ENCODE measurements at regions not wholly inside any gene's neighbourhood (a gene's known extent, or its start where the extent isn't known, plus 50 kb on each side); places are given as distances from the start of the nearest gene placed in this dataset.

GRCh38 chr9:20082406-20082805, 293.6 kb upstream of the SLC24A2 start:
- Histone ChIP-seq H3K9me1 (ENCODE audit: control insufficient read depth, insufficient read depth, low read length) (no peaks in the 10 kb centered on the region), H3K4me1 (replicated peaks in 1 of 2; ENCODE audit: control insufficient read depth in 2 of 2, insufficient read depth in 2 of 2, low read length in 2 of 2) (no peaks in the 10 kb centered on the region), H3K9ac (ENCODE audit: insufficient read depth in 1 of 2, low read depth in 2 of 2, low read length in 2 of 2) (no peak overlapping the region), H3K79me2 (ENCODE audit: control insufficient read depth, insufficient read depth, low read length) (no peaks in the 10 kb centered on the region), H3K4me3 (no peak overlapping the region), H3K9me3 (replicated peaks; ENCODE audit: control insufficient read depth, insufficient read depth, low read depth, low read length) (no peaks in the 10 kb centered on the region), H3K36me3 (ENCODE audit: control insufficient read depth, insufficient read depth, low read length) (no peaks in the 10 kb centered on the region), H2AFZ (ENCODE audit: low read depth, low read length) (no peak overlapping the region), H3K27ac (ENCODE audit: extremely low read depth, low read depth, low read length) (no peak overlapping the region), H3K4me2 (ENCODE audit: insufficient read depth, low read length) (no peak overlapping the region), H4K20me1 (replicated peaks; ENCODE audit: control insufficient read depth, insufficient read depth, low read length) (no peaks in the 10 kb centered on the region), H3K27me3 (ENCODE audit: control insufficient read depth in 2 of 2, insufficient read depth in 2 of 2, low read length in 2 of 2) (no peaks in the 10 kb centered on the region)
- DNase-seq (ENCODE audit: extremely low read depth in 1 of 4, low spot score in 3 of 4) (no peak), FAIRE-seq (no peak), ATAC-seq (no peak)
- in situ Hi-C loops (cut with MboI): no loop called here
- WGBS (ENCODE audit: insufficient coverage, low coverage, missing lambda C conversion rate): 0% methylated on average over 3 of the region's 3 CpGs
- intact Hi-C loops (cut with micrococcal nuclease): no loop called here
- TF ChIP-seq SRSF9 (IDR thresholded peaks at IDR 0.05; ENCODE audit: borderline replicate concordance, low read depth, low read length) (no peak), L3MBTL2 (IDR thresholded peaks at IDR 0.05) (no peak), EWSR1 (IDR thresholded peaks at IDR 0.05; ENCODE audit: borderline replicate concordance, low read depth, partially characterized antibody) (no peak), ETS2 (tag; IDR thresholded peaks at IDR 0.05; ENCODE audit: borderline replicate concordance, poor library complexity, severe bottlenecking) (no peak), ZNF384 (IDR thresholded peaks at IDR 0.05; ENCODE audit: low read depth, low read length) (no peak), EZH2 (IDR thresholded peaks at IDR 0.05; ENCODE audit: borderline replicate concordance, low read depth, low read length) (no peak)
- ChIA-PET CTCF (ENCODE audit: low intra/inter-chr PET ratio) (no interaction called here), POLR2A (interaction anchor here (0.5 kb wide), 1 partner anchor 104 kb away, joined by 3 read pairs; no protein-coding TSS in a partner anchor)
- BruUV-seq (replicated peaks): no TSS peak

DNA sequence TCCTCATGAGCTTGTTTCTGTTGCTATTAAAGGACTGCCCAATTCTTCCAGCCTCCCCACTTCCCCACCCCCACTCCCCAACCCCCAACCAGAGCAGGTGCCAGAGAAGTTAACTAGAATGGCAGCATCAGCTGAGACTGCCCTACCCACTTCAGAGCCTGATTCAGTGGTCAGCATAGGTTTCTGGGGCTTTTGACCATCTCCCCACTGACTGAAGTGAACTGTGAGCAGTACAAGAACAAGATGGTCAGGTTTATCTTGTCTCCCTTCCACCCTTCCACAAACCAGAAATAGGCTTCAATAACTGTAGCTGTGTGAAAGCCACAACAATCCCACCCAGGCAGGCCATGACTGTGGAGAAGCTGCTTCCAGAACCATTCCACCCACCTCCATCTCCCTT, 289.4 kb upstream of the SLC24A2 start:
- H3K9ac ChIP-seq (ENCODE audit: insufficient read depth in 1 of 2, low read depth in 2 of 2, low read length in 2 of 2): no peak overlapping the region
- no TSS peak for BruUV-seq (replicated peaks)
- FAIRE-seq: no peak
- H3K79me2 ChIP-seq (ENCODE audit: control insufficient read depth, insufficient read depth, low read length): no peaks in the 10 kb centered on the region
- H4K20me1 ChIP-seq (replicated peaks; ENCODE audit: control insufficient read depth, insufficient read depth, low read length): no peaks in the 10 kb centered on the region
- no peak overlapping the region for H2AFZ ChIP-seq (ENCODE audit: low read depth, low read length)
- H3K4me2 ChIP-seq (ENCODE audit: insufficient read depth, low read length): no peak overlapping the region
- in situ Hi-C loops (cut with MboI) (no loop called here), intact Hi-C loops (cut with micrococcal nuclease) (no loop called here)
- no peak for ATAC-seq
- no peak for DNase-seq (ENCODE audit: extremely low read depth in 1 of 4, low spot score in 3 of 4)
- ChIA-PET CTCF (ENCODE audit: low intra/inter-chr PET ratio) (no interaction called here), POLR2A (no interaction called here)
- no peak overlapping the region for H3K27ac ChIP-seq (ENCODE audit: extremely low read depth, low read depth, low read length)
- no peaks in the 10 kb centered on the region for H3K36me3 ChIP-seq (ENCODE audit: control insufficient read depth, insufficient read depth, low read length)
- H3K4me3 ChIP-seq: no peak overlapping the region
- no peaks in the 10 kb centered on the region for H3K9me3 ChIP-seq (replicated peaks; ENCODE audit: control insufficient read depth, insufficient read depth, low read depth, low read length)
- no peaks in the 10 kb centered on the region for H3K4me1 ChIP-seq (replicated peaks in 1 of 2; ENCODE audit: control insufficient read depth in 2 of 2, insufficient read depth in 2 of 2, low read length in 2 of 2)
- H3K27me3 ChIP-seq (ENCODE audit: control insufficient read depth in 2 of 2, insufficient read depth in 2 of 2, low read length in 2 of 2): no peaks in the 10 kb centered on the region
- no peaks in the 10 kb centered on the region for H3K9me1 ChIP-seq (ENCODE audit: control insufficient read depth, insufficient read depth, low read length)
- TF ChIP-seq, protein P1, sequence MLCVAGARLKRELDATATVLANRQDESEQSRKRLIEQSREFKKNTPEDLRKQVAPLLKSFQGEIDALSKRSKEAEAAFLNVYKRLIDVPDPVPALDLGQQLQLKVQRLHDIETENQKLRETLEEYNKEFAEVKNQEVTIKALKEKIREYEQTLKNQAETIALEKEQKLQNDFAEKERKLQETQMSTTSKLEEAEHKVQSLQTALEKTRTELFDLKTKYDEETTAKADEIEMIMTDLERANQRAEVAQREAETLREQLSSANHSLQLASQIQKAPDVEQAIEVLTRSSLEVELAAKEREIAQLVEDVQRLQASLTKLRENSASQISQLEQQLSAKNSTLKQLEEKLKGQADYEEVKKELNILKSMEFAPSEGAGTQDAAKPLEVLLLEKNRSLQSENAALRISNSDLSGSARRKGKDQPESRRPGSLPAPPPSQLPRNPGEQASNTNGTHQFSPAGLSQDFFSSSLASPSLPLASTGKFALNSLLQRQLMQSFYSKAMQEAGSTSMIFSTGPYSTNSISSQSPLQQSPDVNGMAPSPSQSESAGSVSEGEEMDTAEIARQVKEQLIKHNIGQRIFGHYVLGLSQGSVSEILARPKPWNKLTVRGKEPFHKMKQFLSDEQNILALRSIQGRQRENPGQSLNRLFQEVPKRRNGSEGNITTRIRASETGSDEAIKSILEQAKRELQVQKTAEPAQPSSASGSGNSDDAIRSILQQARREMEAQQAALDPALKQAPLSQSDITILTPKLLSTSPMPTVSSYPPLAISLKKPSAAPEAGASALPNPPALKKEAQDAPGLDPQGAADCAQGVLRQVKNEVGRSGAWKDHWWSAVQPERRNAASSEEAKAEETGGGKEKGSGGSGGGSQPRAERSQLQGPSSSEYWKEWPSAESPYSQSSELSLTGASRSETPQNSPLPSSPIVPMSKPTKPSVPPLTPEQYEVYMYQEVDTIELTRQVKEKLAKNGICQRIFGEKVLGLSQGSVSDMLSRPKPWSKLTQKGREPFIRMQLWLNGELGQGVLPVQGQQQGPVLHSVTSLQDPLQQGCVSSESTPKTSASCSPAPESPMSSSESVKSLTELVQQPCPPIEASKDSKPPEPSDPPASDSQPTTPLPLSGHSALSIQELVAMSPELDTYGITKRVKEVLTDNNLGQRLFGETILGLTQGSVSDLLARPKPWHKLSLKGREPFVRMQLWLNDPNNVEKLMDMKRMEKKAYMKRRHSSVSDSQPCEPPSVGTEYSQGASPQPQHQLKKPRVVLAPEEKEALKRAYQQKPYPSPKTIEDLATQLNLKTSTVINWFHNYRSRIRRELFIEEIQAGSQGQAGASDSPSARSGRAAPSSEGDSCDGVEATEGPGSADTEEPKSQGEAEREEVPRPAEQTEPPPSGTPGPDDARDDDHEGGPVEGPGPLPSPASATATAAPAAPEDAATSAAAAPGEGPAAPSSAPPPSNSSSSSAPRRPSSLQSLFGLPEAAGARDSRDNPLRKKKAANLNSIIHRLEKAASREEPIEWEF (CRISPR knock-in tag; IDR thresholded peaks at IDR 0.05): no peak
- TF ChIP-seq, protein P2, sequence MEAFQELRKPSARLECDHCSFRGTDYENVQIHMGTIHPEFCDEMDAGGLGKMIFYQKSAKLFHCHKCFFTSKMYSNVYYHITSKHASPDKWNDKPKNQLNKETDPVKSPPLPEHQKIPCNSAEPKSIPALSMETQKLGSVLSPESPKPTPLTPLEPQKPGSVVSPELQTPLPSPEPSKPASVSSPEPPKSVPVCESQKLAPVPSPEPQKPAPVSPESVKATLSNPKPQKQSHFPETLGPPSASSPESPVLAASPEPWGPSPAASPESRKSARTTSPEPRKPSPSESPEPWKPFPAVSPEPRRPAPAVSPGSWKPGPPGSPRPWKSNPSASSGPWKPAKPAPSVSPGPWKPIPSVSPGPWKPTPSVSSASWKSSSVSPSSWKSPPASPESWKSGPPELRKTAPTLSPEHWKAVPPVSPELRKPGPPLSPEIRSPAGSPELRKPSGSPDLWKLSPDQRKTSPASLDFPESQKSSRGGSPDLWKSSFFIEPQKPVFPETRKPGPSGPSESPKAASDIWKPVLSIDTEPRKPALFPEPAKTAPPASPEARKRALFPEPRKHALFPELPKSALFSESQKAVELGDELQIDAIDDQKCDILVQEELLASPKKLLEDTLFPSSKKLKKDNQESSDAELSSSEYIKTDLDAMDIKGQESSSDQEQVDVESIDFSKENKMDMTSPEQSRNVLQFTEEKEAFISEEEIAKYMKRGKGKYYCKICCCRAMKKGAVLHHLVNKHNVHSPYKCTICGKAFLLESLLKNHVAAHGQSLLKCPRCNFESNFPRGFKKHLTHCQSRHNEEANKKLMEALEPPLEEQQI (IDR thresholded peaks at IDR 0.05): no peak
- no peak for TF ChIP-seq CEBPG (CRISPR knock-in tag; IDR thresholded peaks at IDR 0.05)
- no peak for TF ChIP-seq CEBPG (tag; conservative IDR thresholded peaks at IDR 0.05 in 1 of 2, IDR thresholded peaks at IDR 0.05 in 1 of 2)
